Pancreas (tissue), 10 donors: ENCODE measurements at regions not wholly inside any gene's neighbourhood (a gene's known extent, or its start where the extent isn't known, plus 50 kb on each side); places are given as distances from the start of the nearest gene placed in this dataset.

ENCODE experiments used
- ATAC-seq, 4 donors: fragments of 200-7000 bp; cut with Tn5 transposase; one replicate each; pipeline versions ENCODE4 v1.8.0 to v1.9.1; 2020; ENCODE audit warnings: mild to moderate bottlenecking in 4 of 4, moderate library complexity in 4 of 4
- DNase-seq, 6 donors: peaks; one replicate each; pipeline ENCODE4 v3.0.0-alpha.2; 2020
- FAIRE-seq: peaks from 2 replicates; lab custom pipeline; 2012; peaks lifted over from hg19 to GRCh38; lab: Jason Lieb, UNC
- H3K27ac ChIP-seq, 4 donors: fragments of 200-600 bp; sonication (generic); 1 replicate in 3 of 4; 2 replicates in 1 of 4; pipeline versions ENCODE4 v1.5.0 to v1.8.0; 2020
- H3K27me3 ChIP-seq, 4 donors: fragments of 200-600 bp; one replicate each; pipeline ENCODE4 v1.8.0; 2021
- H3K36me3 ChIP-seq, 3 donors: fragments of 200-600 bp; sonication (generic) in 1 of 3; one replicate each; pipeline versions ENCODE4 v1.5.0 to v1.8.0; 2020 to 2021
- H3K4me1 ChIP-seq, 3 donors: fragments of 200-600 bp; one replicate each; pipeline ENCODE4 v1.8.0; 2021
- H3K4me3 ChIP-seq, 4 donors: fragments of 200-600 bp; sonication (generic) in 2 of 4; one replicate each; pipeline versions ENCODE4 v1.5.0 to v1.8.0; 2020 to 2021
- H3K9me3 ChIP-seq, 4 donors: fragments of 200-600 bp; one replicate each; pipeline ENCODE4 v1.8.0; 2021
- CTCF ChIP-seq, 4 donors: fragments of 200-600 bp; sonication (generic) in 3 of 4; IDR thresholded peaks; one replicate each; pipeline versions ENCODE4 v1.5.0 to v1.8.0; 2021; ENCODE audit warnings: antibody characterized with exemption in 4 of 4
- WGBS, 2 donors: extraction: QIAGEN DNeasy Blood & Tissue Kit; methylation state at CpG; one replicate each; pipeline ENCODE4 v1.1.7; 2013; 5-methylcytosine and 5-hydroxymethylcytosine counted together
- intact Hi-C, 3 donors: fragments of 100-400 bp; cut with DNase I; formaldehyde crosslinking; loops; one replicate each; pipeline versions ENCODE4 v1.11.1 to v1.14.2; 2022
- donor health status: healthy with polysubstance abuse.
- donor health status: DM: no; HTN: no; CAD: no; lungs with moderate emphysema.
- donor health status: DM: no; HTN: no; CAD: no.
- donor health status: control.
- donor health status: control.
- donor health status: Bipolar disorder and iron deficiency.
- donor health status: DM: yes; HTN: yes; CAD: no.
- donor health status: DM: no; HTN: no; CAD: no.
- donor health status: DM: no; HTN: no; CAD: no.
- donor health status: DM: yes; HTN: yes; CAD: no.

GRCh38 chr18:25612466-25612865, 260.5 kb upstream of the ZNF521 start:
- no peak overlapping the region for H3K4me3 ChIP-seq
- no peak overlapping the region for H3K27ac ChIP-seq
- H3K27me3 ChIP-seq = no peaks in the 10 kb centered on the region
- 64 to 79% methylated on average over 5 of the region's 5 CpGs for WGBS, 2 donors
- no peaks in the 10 kb centered on the region for H3K9me3 ChIP-seq
- ATAC-seq (no peak), DNase-seq (no peak), FAIRE-seq (no peak)
- H3K4me1 ChIP-seq = no peaks in the 10 kb centered on the region
- H3K36me3 ChIP-seq = no peaks in the 10 kb centered on the region
- no peak for TF ChIP-seq CTCF (IDR thresholded peaks at IDR 0.05)
- intact Hi-C loops = no loop called here

GRCh38 chr18:25608091-25608490, 256.1 kb upstream of the ZNF521 start:
- TF ChIP-seq CTCF (IDR thresholded peaks at IDR 0.05) = no peak
- Histone ChIP-seq H3K9me3 (no peaks in the 10 kb centered on the region), H3K4me1 (no peaks in the 10 kb centered on the region), H3K36me3 (no peaks in the 10 kb centered on the region), H3K27ac (no peak overlapping the region), H3K4me3 (no peak overlapping the region), H3K27me3 (no peaks in the 10 kb centered on the region)
- ATAC-seq = no peak
- intact Hi-C loops = no loop called here
- no peak for FAIRE-seq
- 74 to 86% methylated on average over 4 of the region's 4 CpGs for WGBS, 2 donors
- DNase-seq = no peak

GRCh38 chr18:25604894-25605597, 253.1 kb upstream of the ZNF521 start:
- ATAC-seq (no peak), DNase-seq (peak in 1 of 6 donors; percentile 49), FAIRE-seq (no peak)
- no peak overlapping the region for H3K4me3 ChIP-seq
- H3K27me3 ChIP-seq = no peaks in the 10 kb centered on the region
- intact Hi-C loops = no loop called here
- no peaks in the 10 kb centered on the region for H3K36me3 ChIP-seq
- H3K4me1 ChIP-seq = no peaks in the 10 kb centered on the region
- no peaks in the 10 kb centered on the region for H3K9me3 ChIP-seq
- no peak for TF ChIP-seq CTCF (IDR thresholded peaks at IDR 0.05)
- WGBS, 2 donors = 66 to 74% methylated on average over 15 of the region's 15 CpGs
- no peak overlapping the region for H3K27ac ChIP-seq

- Histone ChIP-seq H3K4me3 (no peak overlapping the region), H3K36me3 (no peaks in the 10 kb centered on the region), H3K4me1 (no peaks in the 10 kb centered on the region), H3K9me3 (no peaks in the 10 kb centered on the region), H3K27me3 (no peaks in the 10 kb centered on the region), H3K27ac (no peak overlapping the region)
- intact Hi-C loops = no loop called here
- DNase-seq (no peak), ATAC-seq (no peak), FAIRE-seq (no peak)
- WGBS, 2 donors = 72 to 82% methylated on average over 8 of the region's 8 CpGs
- TF ChIP-seq CTCF (IDR thresholded peaks at IDR 0.05) = no peak
Observed at GRCh38 chr18:25604196-25604893, 252.4 kb upstream of the ZNF521 start.

GRCh38 chr18:25599443-25599842, 247.5 kb upstream of the ZNF521 start:
- H3K9me3 ChIP-seq = no peaks in the 10 kb centered on the region
- no peaks in the 10 kb centered on the region for H3K4me1 ChIP-seq
- DNase-seq (no peak), FAIRE-seq (no peak), ATAC-seq (no peak)
- no peaks in the 10 kb centered on the region for H3K27me3 ChIP-seq
- no peak overlapping the region for H3K4me3 ChIP-seq
- TF ChIP-seq CTCF (IDR thresholded peaks at IDR 0.05) = no peak
- intact Hi-C loops = no loop called here
- no peaks in the 10 kb centered on the region for H3K36me3 ChIP-seq
- H3K27ac ChIP-seq = no peak overlapping the region
